ENCODE measurements at regions not wholly inside any gene's neighbourhood (a gene's known extent, or its start where the extent isn't known, plus 50 kb on each side); places are given as distances from the start of the nearest gene placed in this dataset.

- DNase-seq (ENCODE audit: low spot score): no peak
- Histone ChIP-seq H3K79me2 (ENCODE audit: insufficient read depth, low read length) (no peaks in the 10 kb centered on the region), H3K36me3 (replicated peaks in 1 of 2; ENCODE audit: control insufficient read depth in 1 of 2, insufficient read depth in 2 of 2, low read length in 2 of 2) (no peaks in the 10 kb centered on the region), H4K20me1 (ENCODE audit: insufficient read depth, low read length) (no peaks in the 10 kb centered on the region; the same call in 1 of the 2 replicates), H3K4me2 (ENCODE audit: low read depth, low read length) (no peak overlapping the region), H3K27ac (ENCODE audit: extremely low read length, insufficient read depth, low read length) (no peak overlapping the region), H3K9ac (ENCODE audit: insufficient read depth, low read depth, low read length) (no peak overlapping the region), H3K9me3 (ENCODE audit: low read length) (no peaks in the 10 kb centered on the region), H2AFZ (ENCODE audit: low read length) (no peak overlapping the region), H3K4me1 (ENCODE audit: insufficient read depth, low read length) (no peaks in the 10 kb centered on the region), H3K27me3 (ENCODE audit: control insufficient read depth in 1 of 2, insufficient read depth in 2 of 2, low read length in 2 of 2) (no peaks in the 10 kb centered on the region), H3K4me3 (replicated peaks in 1 of 3; ENCODE audit: insufficient read depth in 1 of 3, low read depth in 2 of 3, low read length in 3 of 3) (no peak overlapping the region)
- no peak for ATAC-seq
- ChIA-PET CTCF (ENCODE audit: low intra/inter-chr PET ratio, low total read pairs) (no interaction called here), POLR2A (no interaction called here)
- in situ Hi-C loops (cut with HindIII; ENCODE audit: extremely low pct_ligation_motif_present, low pct_unique_long_range_greater_than_20kb): no loop called here
- intact Hi-C loops (cut with micrococcal nuclease; ENCODE audit: unreplicated experiment): no loop called here
- TF ChIP-seq STAG1 (CRISPR knock-in tag; IDR thresholded peaks at IDR 0.05) (no peak), ATF1 (CRISPR knock-in tag; IDR thresholded peaks at IDR 0.05) (no peak), RARA (CRISPR knock-in tag; IDR thresholded peaks at IDR 0.05) (no peak), AKAP8 (CRISPR knock-in tag; IDR thresholded peaks at IDR 0.05) (no peak), HNRNPL (IDR thresholded peaks at IDR 0.05; ENCODE audit: low read depth, low read length) (no peak), ATM (IDR thresholded peaks at IDR 0.05; ENCODE audit: borderline replicate concordance) (no peak), ZNF142 (CRISPR knock-in tag; IDR thresholded peaks at IDR 0.05) (no peak)
- FAIRE-seq: no peak
- no TSS peak for BruUV-seq (replicated peaks)
- WGBS (ENCODE audit: low lambda C conversion rate): 3% methylated on average over 3 of the region's 3 CpGs
Measured at GRCh38 chr6:93555292-93555691, 135.9 kb upstream of the EPHA7 start.

Measured in HepG2 (cell line).